ENCODE measurements at regions not wholly inside any gene's neighbourhood (a gene's known extent, or its start where the extent isn't known, plus 50 kb on each side); places are given as distances from the start of the nearest gene placed in this dataset.

GRCh38 chr22:48685767-48686166, 1141.9 kb downstream of the BRD1 start:
- H3K9me3 Mint-ChIP-seq, result peaks cover 8 to 12% of the 10 kb centered on the region in 2 donors
- H3K27me3 Mint-ChIP-seq, result no peaks in the 10 kb centered on the region
- no peaks in the 10 kb centered on the region for H3K4me1 Mint-ChIP-seq
- no peak overlapping the region for H3K4me3 Mint-ChIP-seq
- no peak for DNase-seq
- ATAC-seq, result no peak
- H3K27ac Mint-ChIP-seq, result no peak overlapping the region

- Mint-ChIP-seq H3K4me1 (no peaks in the 10 kb centered on the region), H3K27ac (no peak overlapping the region), H3K9me3 (peaks cover 8 to 12% of the 10 kb centered on the region in 2 donors), H3K4me3 (no peak overlapping the region), H3K27me3 (no peaks in the 10 kb centered on the region)
- DNase-seq, result no peak
- ATAC-seq, result no peak
Measured at GRCh38 chr22:48683640-48684039, 1144.0 kb downstream of the BRD1 start.

- Mint-ChIP-seq H3K4me1 (no peaks in the 10 kb centered on the region), H3K27ac (no peak overlapping the region), H3K27me3 (no peaks in the 10 kb centered on the region), H3K9me3 (peaks cover 8 to 12% of the 10 kb centered on the region in 2 donors), H3K4me3 (no peak overlapping the region)
- no peak for ATAC-seq
- DNase-seq, result no peak
Measured at GRCh38 chr22:48682504-48682903, 1145.2 kb downstream of the BRD1 start.

GRCh38 chr22:48680601-48681000, 1147.1 kb downstream of the BRD1 start:
- no peaks in the 10 kb centered on the region for H3K4me1 Mint-ChIP-seq
- ATAC-seq (no peak), DNase-seq (no peak)
- no peak overlapping the region for H3K27ac Mint-ChIP-seq
- H3K9me3 Mint-ChIP-seq, result no peaks in the 10 kb centered on the region
- no peak overlapping the region for H3K4me3 Mint-ChIP-seq
- no peaks in the 10 kb centered on the region for H3K27me3 Mint-ChIP-seq

- Mint-ChIP-seq H3K4me3 (no peak overlapping the region), H3K27ac (no peak overlapping the region), H3K4me1 (no peaks in the 10 kb centered on the region), H3K9me3 (no peaks in the 10 kb centered on the region), H3K27me3 (no peaks in the 10 kb centered on the region)
- ATAC-seq (no peak), DNase-seq (no peak)
Measured at GRCh38 chr22:48679656-48680555, 1147.8 kb downstream of the BRD1 start.

GRCh38 chr22:48678171-48679135, 1149.2 kb downstream of the BRD1 start:
- Mint-ChIP-seq H3K4me1 (no peaks in the 10 kb centered on the region), H3K9me3 (peaks cover 0 to 11% of the 10 kb centered on the region in 2 donors), H3K27ac (no peak overlapping the region)

GRCh38 chr22:48677621-48678020, 1150.1 kb downstream of the BRD1 start:
- no peak overlapping the region for H3K4me3 Mint-ChIP-seq
- ATAC-seq (no peak), DNase-seq (no peak)
- H3K4me1 Mint-ChIP-seq, result no peaks in the 10 kb centered on the region
- peaks cover 3 to 19% of the 10 kb centered on the region in 2 donors for H3K9me3 Mint-ChIP-seq
- no peak overlapping the region for H3K27ac Mint-ChIP-seq
- H3K27me3 Mint-ChIP-seq, result no peaks in the 10 kb centered on the region

More at GRCh38 chr22:48678171-48679135, 1149.2 kb downstream of the BRD1 start:
- ATAC-seq (no peak), DNase-seq (no peak)
- H3K4me3 Mint-ChIP-seq, result no peak overlapping the region
- no peaks in the 10 kb centered on the region for H3K27me3 Mint-ChIP-seq

GRCh38 chr22:48677168-48677520, 1150.5 kb downstream of the BRD1 start:
- no peak overlapping the region for H3K27ac Mint-ChIP-seq
- H3K4me3 Mint-ChIP-seq, result no peak overlapping the region
- ATAC-seq (no peak), DNase-seq (no peak)
- no peaks in the 10 kb centered on the region for H3K4me1 Mint-ChIP-seq
- H3K9me3 Mint-ChIP-seq, result peaks cover 8 to 24% of the 10 kb centered on the region in 2 donors
- H3K27me3 Mint-ChIP-seq, result no peaks in the 10 kb centered on the region

- H3K9me3 Mint-ChIP-seq, result peaks cover 9 to 30% of the 10 kb centered on the region in 2 donors
- no peak overlapping the region for H3K27ac Mint-ChIP-seq
- DNase-seq (no peak), ATAC-seq (no peak)
- H3K4me1 Mint-ChIP-seq, result no peaks in the 10 kb centered on the region
- H3K4me3 Mint-ChIP-seq, result no peak overlapping the region
- no peaks in the 10 kb centered on the region for H3K27me3 Mint-ChIP-seq
Measured at GRCh38 chr22:48676266-48677167, 1151.2 kb downstream of the BRD1 start.

GRCh38 chr22:48675830-48676145, 1151.9 kb downstream of the BRD1 start:
- ATAC-seq, result no peak
- Mint-ChIP-seq H3K9me3 (peaks cover 9 to 30% of the 10 kb centered on the region in 2 donors), H3K4me3 (no peak overlapping the region), H3K4me1 (no peaks in the 10 kb centered on the region), H3K27me3 (no peaks in the 10 kb centered on the region), H3K27ac (no peak overlapping the region)
- DNase-seq, result no peak

- H3K27ac Mint-ChIP-seq, result no peak overlapping the region
- ATAC-seq (no peak), DNase-seq (no peak)
- peaks cover 9 to 30% of the 10 kb centered on the region in 2 donors for H3K9me3 Mint-ChIP-seq
- no peaks in the 10 kb centered on the region for H3K4me1 Mint-ChIP-seq
- H3K27me3 Mint-ChIP-seq, result no peaks in the 10 kb centered on the region
- H3K4me3 Mint-ChIP-seq, result no peak overlapping the region
Measured at GRCh38 chr22:48675141-48675829, 1152.4 kb downstream of the BRD1 start.

GRCh38 chr22:48673806-48674500, 1153.7 kb downstream of the BRD1 start:
- Mint-ChIP-seq H3K9me3 (peaks cover 9 to 30% of the 10 kb centered on the region in 2 donors), H3K27ac (peak overlapping the region in 1 of 2 donors; percentile 82), H3K4me3 (no peak overlapping the region), H3K27me3 (no peaks in the 10 kb centered on the region), H3K4me1 (no peaks in the 10 kb centered on the region)
- DNase-seq (no peak), ATAC-seq (no peak)

GRCh38 chr22:48672387-48672786, 1155.3 kb downstream of the BRD1 start:
- no peak overlapping the region for H3K27ac Mint-ChIP-seq
- H3K27me3 Mint-ChIP-seq, result no peaks in the 10 kb centered on the region
- DNase-seq (no peak), ATAC-seq (no peak)
- peaks cover 9 to 30% of the 10 kb centered on the region in 2 donors for H3K9me3 Mint-ChIP-seq
- no peak overlapping the region for H3K4me3 Mint-ChIP-seq
- H3K4me1 Mint-ChIP-seq, result no peaks in the 10 kb centered on the region

- H3K27me3 Mint-ChIP-seq, result no peaks in the 10 kb centered on the region
- no peak overlapping the region for H3K27ac Mint-ChIP-seq
- no peak for DNase-seq
- H3K9me3 Mint-ChIP-seq, result peaks cover 9 to 30% of the 10 kb centered on the region in 2 donors
- no peak overlapping the region for H3K4me3 Mint-ChIP-seq
- H3K4me1 Mint-ChIP-seq, result no peaks in the 10 kb centered on the region
- no peak for ATAC-seq
Measured at GRCh38 chr22:48670731-48671130, 1156.9 kb downstream of the BRD1 start.

All from stimulated activated naive CD8-positive, alpha-beta T cell treated with anti-CD3 and anti-CD28 coated beads, Interleukin-15, amount 100 ng/mL, for 72 hours (primary cell).